Fibroblast of villous mesenchyme (primary cell): ENCODE measurements at regions not wholly inside any gene's neighbourhood (a gene's known extent, or its start where the extent isn't known, plus 50 kb on each side); places are given as distances from the start of the nearest gene placed in this dataset.

Experiments used
- DNase-seq: peaks from one replicate; pipeline ENCODE4 v3.0.0-alpha.2; 2010; ENCODE audit warnings: low read depth
- H3K4me3 ChIP-seq: 2 replicates; pipeline ENCODE4 v1.5.1; 2011; ENCODE audit warnings: low read depth, mild to moderate bottlenecking, low read length
- TF ChIP-seq, protein P1 (sequence below): IDR thresholded peaks from 2 replicates; pipeline ENCODE4 v1.5.1; 2012; ENCODE audit warnings: low read depth, mild to moderate bottlenecking, low read length; ENCODE audit not compliant: insufficient read depth

- no peak overlapping the region for H3K4me3 ChIP-seq
- TF ChIP-seq, protein P1, sequence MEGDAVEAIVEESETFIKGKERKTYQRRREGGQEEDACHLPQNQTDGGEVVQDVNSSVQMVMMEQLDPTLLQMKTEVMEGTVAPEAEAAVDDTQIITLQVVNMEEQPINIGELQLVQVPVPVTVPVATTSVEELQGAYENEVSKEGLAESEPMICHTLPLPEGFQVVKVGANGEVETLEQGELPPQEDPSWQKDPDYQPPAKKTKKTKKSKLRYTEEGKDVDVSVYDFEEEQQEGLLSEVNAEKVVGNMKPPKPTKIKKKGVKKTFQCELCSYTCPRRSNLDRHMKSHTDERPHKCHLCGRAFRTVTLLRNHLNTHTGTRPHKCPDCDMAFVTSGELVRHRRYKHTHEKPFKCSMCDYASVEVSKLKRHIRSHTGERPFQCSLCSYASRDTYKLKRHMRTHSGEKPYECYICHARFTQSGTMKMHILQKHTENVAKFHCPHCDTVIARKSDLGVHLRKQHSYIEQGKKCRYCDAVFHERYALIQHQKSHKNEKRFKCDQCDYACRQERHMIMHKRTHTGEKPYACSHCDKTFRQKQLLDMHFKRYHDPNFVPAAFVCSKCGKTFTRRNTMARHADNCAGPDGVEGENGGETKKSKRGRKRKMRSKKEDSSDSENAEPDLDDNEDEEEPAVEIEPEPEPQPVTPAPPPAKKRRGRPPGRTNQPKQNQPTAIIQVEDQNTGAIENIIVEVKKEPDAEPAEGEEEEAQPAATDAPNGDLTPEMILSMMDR: no peak
- no peak for DNase-seq
Observed at GRCh38 chr5:136432705-136433104, 67.4 kb upstream of the TRPC7 start.

DNA sequence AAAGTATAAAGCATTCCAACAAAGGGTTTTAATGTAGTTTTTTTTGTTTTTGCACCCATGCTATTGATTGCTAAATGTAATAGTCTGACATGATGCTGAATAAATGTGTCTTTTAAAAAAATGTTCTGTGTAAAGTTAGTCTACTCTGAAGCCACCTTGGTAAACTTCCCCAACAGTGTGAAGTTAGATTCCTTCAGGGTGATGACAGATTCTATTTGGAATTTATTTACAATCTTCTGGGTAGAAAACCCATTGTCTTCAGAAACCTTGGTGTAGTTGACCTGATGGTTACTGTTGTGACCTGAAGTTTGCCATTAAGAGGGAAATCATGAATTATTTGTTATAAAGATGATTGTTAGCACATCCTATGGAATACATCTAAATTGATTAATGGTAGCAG is 64.7 kb upstream of the TRPC7 start:
- no peak overlapping the region for H3K4me3 ChIP-seq
- TF ChIP-seq, protein P1: no peak
- no peak for DNase-seq

DNA sequence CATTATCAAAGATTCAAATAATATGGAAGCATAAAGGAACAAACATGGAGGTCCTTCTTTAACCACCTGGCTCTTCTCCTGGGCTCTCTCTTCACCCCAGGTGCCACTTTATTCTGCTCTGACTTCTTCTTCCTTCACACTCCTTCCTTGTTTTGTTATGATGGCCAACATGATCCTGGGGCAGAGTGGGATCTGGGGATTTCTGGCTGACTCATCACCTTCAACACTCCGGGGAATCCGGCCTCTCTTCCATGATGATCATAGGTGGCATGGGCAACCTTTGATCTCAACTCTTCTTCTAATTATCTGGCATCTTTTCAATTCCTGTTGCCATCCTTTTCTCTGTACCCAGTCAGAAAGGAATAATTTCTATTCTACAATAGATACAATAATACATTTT is 62.1 kb upstream of the TRPC7 start:
- no peak for DNase-seq
- TF ChIP-seq, protein P1: no peak
- H3K4me3 ChIP-seq: no peak overlapping the region

DNA sequence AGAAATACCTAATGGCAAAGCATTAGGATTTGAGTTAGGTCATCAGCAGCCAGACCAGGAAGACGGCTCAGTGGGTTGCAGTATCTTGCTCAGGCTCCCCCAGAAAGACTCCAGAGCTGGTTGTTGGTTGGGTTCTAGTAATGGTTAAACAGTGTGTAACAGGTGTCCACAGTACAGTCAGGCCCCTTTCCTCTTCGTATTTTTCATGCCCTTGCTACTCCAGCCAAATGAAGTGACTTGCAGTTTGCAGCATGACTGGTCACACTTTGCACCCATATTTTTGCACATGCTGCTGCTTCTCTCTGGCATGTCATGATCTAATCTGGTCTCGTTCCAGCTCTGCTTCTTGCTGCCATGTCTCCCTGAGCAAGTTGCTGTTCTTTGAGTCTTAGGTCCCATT is 60.6 kb upstream of the TRPC7 start:
- TF ChIP-seq, protein P1: no peak
- no peak overlapping the region for H3K4me3 ChIP-seq
- DNase-seq: no peak

GRCh38 chr5:136424835-136425584 is 59.7 kb upstream of the TRPC7 start:
- TF ChIP-seq, protein P1: peak; percentile 86
- no peak overlapping the region for H3K4me3 ChIP-seq
- peak; percentile 64 for DNase-seq

DNA sequence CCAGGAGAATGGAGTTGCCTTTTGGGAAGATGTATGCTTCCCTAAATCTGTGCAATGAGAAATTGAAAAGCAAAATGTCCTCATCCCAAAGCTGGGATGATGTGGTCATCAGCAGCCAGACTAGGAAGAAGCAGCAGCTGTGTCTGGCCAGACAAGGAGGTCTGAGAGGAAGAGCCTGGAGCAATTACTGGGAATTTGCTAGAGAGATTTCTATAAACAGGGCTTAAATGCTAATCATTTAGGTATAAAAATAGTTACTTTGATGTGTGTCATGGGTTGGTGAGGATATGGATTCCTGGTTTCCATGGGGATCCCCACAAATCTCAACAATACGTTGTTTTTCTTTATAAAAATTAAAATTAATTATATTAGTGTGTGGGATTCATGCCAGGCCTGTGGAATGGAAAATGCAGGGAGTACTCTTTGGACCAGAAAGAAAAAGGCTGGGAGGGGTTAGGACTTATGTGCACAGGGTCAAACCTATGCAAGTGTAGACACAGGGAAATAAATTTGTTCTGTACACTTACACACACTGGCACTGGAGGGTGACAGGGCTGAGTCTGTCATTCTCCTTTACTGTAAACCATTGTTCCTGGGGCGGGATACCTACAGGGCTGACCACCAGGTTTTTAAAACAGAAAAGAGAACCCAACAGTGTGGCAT is 58.7 kb upstream of the TRPC7 start:
- peak; percentile 2 for DNase-seq
- no peak overlapping the region for H3K4me3 ChIP-seq
- TF ChIP-seq, protein P1: no peak
